ENCODE measurements at regions not wholly inside any gene's neighbourhood (a gene's known extent, or its start where the extent isn't known, plus 50 kb on each side); places are given as distances from the start of the nearest gene placed in this dataset.

- TF ChIP-seq USF1 (CRISPR knock-in tag; IDR thresholded peaks at IDR 0.05) (no peak), TCF7 (CRISPR knock-in tag; IDR thresholded peaks at IDR 0.05; ENCODE audit: low read depth) (no peak), CREB1 (CRISPR knock-in tag; IDR thresholded peaks at IDR 0.05) (no peak), TEAD4 (CRISPR knock-in tag; IDR thresholded peaks at IDR 0.05) (no peak), ZNF219 (CRISPR knock-in tag; IDR thresholded peaks at IDR 0.05; ENCODE audit: borderline replicate concordance) (no peak), AFF4 (CRISPR knock-in tag; IDR thresholded peaks at IDR 0.05; ENCODE audit: borderline replicate concordance) (no peak)
- TF ChIP-seq, protein P1, sequence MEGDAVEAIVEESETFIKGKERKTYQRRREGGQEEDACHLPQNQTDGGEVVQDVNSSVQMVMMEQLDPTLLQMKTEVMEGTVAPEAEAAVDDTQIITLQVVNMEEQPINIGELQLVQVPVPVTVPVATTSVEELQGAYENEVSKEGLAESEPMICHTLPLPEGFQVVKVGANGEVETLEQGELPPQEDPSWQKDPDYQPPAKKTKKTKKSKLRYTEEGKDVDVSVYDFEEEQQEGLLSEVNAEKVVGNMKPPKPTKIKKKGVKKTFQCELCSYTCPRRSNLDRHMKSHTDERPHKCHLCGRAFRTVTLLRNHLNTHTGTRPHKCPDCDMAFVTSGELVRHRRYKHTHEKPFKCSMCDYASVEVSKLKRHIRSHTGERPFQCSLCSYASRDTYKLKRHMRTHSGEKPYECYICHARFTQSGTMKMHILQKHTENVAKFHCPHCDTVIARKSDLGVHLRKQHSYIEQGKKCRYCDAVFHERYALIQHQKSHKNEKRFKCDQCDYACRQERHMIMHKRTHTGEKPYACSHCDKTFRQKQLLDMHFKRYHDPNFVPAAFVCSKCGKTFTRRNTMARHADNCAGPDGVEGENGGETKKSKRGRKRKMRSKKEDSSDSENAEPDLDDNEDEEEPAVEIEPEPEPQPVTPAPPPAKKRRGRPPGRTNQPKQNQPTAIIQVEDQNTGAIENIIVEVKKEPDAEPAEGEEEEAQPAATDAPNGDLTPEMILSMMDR (IDR thresholded peaks at IDR 0.05): no peak
- TF ChIP-seq, protein P2, sequence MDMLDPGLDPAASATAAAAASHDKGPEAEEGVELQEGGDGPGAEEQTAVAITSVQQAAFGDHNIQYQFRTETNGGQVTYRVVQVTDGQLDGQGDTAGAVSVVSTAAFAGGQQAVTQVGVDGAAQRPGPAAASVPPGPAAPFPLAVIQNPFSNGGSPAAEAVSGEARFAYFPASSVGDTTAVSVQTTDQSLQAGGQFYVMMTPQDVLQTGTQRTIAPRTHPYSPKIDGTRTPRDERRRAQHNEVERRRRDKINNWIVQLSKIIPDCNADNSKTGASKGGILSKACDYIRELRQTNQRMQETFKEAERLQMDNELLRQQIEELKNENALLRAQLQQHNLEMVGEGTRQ (CRISPR knock-in tag; IDR thresholded peaks at IDR 0.05): no peak
- TF ChIP-seq, protein P3, sequence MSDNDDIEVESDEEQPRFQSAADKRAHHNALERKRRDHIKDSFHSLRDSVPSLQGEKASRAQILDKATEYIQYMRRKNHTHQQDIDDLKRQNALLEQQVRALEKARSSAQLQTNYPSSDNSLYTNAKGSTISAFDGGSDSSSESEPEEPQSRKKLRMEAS (CRISPR knock-in tag; IDR thresholded peaks at IDR 0.05): no peak
- TF ChIP-seq, protein P4, sequence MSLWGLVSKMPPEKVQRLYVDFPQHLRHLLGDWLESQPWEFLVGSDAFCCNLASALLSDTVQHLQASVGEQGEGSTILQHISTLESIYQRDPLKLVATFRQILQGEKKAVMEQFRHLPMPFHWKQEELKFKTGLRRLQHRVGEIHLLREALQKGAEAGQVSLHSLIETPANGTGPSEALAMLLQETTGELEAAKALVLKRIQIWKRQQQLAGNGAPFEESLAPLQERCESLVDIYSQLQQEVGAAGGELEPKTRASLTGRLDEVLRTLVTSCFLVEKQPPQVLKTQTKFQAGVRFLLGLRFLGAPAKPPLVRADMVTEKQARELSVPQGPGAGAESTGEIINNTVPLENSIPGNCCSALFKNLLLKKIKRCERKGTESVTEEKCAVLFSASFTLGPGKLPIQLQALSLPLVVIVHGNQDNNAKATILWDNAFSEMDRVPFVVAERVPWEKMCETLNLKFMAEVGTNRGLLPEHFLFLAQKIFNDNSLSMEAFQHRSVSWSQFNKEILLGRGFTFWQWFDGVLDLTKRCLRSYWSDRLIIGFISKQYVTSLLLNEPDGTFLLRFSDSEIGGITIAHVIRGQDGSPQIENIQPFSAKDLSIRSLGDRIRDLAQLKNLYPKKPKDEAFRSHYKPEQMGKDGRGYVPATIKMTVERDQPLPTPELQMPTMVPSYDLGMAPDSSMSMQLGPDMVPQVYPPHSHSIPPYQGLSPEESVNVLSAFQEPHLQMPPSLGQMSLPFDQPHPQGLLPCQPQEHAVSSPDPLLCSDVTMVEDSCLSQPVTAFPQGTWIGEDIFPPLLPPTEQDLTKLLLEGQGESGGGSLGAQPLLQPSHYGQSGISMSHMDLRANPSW (CRISPR knock-in tag; conservative IDR thresholded peaks at IDR 0.05; ENCODE audit: low read depth): no peak
Observed at GRCh38 chr13:61672756-61673155, 257.1 kb upstream of the PCDH20 start.
